GM12878 (cell line): ENCODE measurements at regions not wholly inside any gene's neighbourhood (a gene's known extent, or its start where the extent isn't known, plus 50 kb on each side); places are given as distances from the start of the nearest gene placed in this dataset.

ENCODE experiments used
- POLR2A ChIP-seq: IDR thresholded peaks from 2 replicates; pipeline ENCODE4 v1.6.1; 2011; ENCODE audit warnings: low read depth, mild to moderate bottlenecking, low read length
- SP1 ChIP-seq: IDR thresholded peaks from one replicate; pipeline ENCODE4 v1.6.1; 2011; ENCODE audit warnings: low read depth, low read length
- TCF3 ChIP-seq: IDR thresholded peaks from 2 replicates; pipeline ENCODE4 v1.6.1; 2012; ENCODE audit warnings: low read depth, mild to moderate bottlenecking, low read length, borderline replicate concordance; ENCODE audit not compliant: insufficient read depth
- ZNF207 ChIP-seq: fragments of 450-650 bp; IDR thresholded peaks from 2 replicates; pipeline ENCODE4 v1.6.1; 2014; ENCODE audit warnings: antibody characterized with exemption, mild to moderate bottlenecking, borderline replicate concordance
- ZNF274 ChIP-seq: IDR thresholded peaks from one replicate; pipeline ENCODE4 v1.8.0; 2011; ENCODE audit not compliant: insufficient read length, insufficient read depth
- TF ChIP-seq, protein P1 (sequence below), 3 experiments: IDR thresholded peaks in 2 of 3; conservative IDR thresholded peaks in 1 of 3; 2 replicates each; pipeline ENCODE4 v1.5.1; 2011; ENCODE audit warnings: low read depth in 3 of 3, low read length in 3 of 3, mild to moderate bottlenecking in 3 of 3, control low read depth in 2 of 3, moderate library complexity in 2 of 3, inconsistent platforms in 1 of 3, mixed read lengths in 1 of 3; ENCODE audit not compliant: control insufficient read depth in 2 of 3, insufficient read depth in 1 of 3; ENCODE audit errors: extremely low read depth in 1 of 3
- TF ChIP-seq, protein P2 (sequence below): IDR thresholded peaks from 2 replicates; pipeline ENCODE4 v1.6.1; 2011; ENCODE audit warnings: low read depth, mild to moderate bottlenecking, low read length, moderate library complexity, borderline replicate concordance; ENCODE audit errors: extremely low read depth
- TF ChIP-seq, protein P3 (sequence below): IDR thresholded peaks from 2 replicates; pipeline ENCODE4 v1.6.1; 2012; ENCODE audit warnings: low read depth, low read length, improper control_type of control experiment
- TF ChIP-seq, protein P4 (sequence below): IDR thresholded peaks from 2 replicates; pipeline ENCODE4 v1.6.1; 2012; ENCODE audit warnings: low read depth, low read length, improper control_type of control experiment

DNA sequence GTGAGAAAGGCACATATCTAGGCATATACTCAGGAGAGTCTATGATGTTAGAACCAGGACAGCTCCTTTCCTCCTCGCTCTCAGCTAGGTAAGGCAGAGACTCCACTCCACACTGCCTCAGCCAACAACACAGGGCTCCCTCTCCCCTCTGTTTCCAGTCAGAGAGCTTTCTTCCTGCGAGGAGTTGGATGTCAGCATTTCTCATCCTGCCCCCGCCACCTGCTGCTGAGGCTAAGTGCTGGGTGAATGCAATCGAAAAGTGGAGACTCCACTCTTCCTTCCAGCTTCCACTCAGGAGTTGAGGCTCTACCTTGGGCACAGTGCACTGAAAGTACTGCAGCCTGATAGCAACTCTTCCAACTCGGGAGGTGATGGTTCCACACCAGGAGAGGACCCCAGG is 177.2 kb upstream of the RAB6C start:
- TF ChIP-seq, protein P1, sequence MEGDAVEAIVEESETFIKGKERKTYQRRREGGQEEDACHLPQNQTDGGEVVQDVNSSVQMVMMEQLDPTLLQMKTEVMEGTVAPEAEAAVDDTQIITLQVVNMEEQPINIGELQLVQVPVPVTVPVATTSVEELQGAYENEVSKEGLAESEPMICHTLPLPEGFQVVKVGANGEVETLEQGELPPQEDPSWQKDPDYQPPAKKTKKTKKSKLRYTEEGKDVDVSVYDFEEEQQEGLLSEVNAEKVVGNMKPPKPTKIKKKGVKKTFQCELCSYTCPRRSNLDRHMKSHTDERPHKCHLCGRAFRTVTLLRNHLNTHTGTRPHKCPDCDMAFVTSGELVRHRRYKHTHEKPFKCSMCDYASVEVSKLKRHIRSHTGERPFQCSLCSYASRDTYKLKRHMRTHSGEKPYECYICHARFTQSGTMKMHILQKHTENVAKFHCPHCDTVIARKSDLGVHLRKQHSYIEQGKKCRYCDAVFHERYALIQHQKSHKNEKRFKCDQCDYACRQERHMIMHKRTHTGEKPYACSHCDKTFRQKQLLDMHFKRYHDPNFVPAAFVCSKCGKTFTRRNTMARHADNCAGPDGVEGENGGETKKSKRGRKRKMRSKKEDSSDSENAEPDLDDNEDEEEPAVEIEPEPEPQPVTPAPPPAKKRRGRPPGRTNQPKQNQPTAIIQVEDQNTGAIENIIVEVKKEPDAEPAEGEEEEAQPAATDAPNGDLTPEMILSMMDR (IDR thresholded peaks at IDR 0.05 in 2 of 3, conservative IDR thresholded peaks at IDR 0.05 in 1 of 3; ENCODE audit: control insufficient read depth in 2 of 3, extremely low read depth in 1 of 3, insufficient read depth in 1 of 3, low read depth in 3 of 3, low read length in 3 of 3): no peak
- TF ChIP-seq SP1 (no peak), ZNF274 (no peak), TCF3 (no peak), POLR2A (no peak), ZNF207 (no peak)
- TF ChIP-seq, protein P2, sequence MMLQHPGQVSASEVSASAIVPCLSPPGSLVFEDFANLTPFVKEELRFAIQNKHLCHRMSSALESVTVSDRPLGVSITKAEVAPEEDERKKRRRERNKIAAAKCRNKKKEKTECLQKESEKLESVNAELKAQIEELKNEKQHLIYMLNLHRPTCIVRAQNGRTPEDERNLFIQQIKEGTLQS: no peak
- TF ChIP-seq, protein P3, sequence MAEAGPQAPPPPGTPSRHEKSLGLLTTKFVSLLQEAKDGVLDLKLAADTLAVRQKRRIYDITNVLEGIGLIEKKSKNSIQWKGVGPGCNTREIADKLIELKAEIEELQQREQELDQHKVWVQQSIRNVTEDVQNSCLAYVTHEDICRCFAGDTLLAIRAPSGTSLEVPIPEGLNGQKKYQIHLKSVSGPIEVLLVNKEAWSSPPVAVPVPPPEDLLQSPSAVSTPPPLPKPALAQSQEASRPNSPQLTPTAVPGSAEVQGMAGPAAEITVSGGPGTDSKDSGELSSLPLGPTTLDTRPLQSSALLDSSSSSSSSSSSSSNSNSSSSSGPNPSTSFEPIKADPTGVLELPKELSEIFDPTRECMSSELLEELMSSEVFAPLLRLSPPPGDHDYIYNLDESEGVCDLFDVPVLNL: no peak
- TF ChIP-seq, protein P4, sequence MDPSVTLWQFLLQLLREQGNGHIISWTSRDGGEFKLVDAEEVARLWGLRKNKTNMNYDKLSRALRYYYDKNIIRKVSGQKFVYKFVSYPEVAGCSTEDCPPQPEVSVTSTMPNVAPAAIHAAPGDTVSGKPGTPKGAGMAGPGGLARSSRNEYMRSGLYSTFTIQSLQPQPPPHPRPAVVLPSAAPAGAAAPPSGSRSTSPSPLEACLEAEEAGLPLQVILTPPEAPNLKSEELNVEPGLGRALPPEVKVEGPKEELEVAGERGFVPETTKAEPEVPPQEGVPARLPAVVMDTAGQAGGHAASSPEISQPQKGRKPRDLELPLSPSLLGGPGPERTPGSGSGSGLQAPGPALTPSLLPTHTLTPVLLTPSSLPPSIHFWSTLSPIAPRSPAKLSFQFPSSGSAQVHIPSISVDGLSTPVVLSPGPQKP: no peak
